ENCODE measurements at regions not wholly inside any gene's neighbourhood (a gene's known extent, or its start where the extent isn't known, plus 50 kb on each side); places are given as distances from the start of the nearest gene placed in this dataset.

DNA sequence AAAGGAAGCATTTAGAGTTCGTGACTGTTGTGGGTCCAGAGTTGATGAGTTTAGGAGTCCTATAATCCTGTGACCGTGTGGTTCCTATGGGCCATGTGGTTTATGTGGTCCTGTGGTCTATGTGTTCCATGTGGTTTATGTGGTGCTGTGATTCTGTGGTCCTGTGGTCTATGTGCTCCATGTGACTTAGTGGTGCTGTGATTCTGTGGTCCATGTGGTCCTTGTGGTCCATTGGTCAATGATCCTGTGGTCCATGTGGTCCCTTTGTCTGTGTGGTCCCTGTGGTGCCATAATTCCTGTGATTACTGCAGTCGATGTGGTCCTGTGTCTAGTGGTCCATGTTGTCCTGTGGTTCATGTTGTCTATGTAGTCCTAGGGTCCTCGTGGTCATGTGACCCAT lies 167.3 kb downstream of the TMEM18 start:
- DNase-seq (ENCODE audit: low read depth): no peak

DNA sequence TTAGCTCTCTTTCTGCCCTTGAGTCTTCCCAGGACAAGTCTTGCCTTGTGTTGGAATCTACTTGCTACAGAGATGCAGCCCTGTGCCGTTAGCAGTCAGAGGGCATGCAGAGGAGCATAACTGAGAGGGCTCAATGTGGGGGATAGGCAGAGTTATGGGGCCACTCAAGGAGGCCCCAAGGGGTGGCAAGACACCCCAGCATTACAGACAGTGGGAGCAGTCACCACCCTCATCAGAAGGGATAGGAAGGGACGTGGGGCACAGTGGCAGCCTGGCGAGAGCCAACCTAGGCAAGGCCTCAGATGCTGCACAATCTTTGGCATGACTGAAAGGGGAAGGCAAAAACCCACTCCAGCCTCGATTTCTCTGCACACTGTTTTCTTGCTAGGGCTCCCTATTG lies 169.1 kb downstream of the TMEM18 start:
- DNase-seq (ENCODE audit: low read depth): no peak

DNA sequence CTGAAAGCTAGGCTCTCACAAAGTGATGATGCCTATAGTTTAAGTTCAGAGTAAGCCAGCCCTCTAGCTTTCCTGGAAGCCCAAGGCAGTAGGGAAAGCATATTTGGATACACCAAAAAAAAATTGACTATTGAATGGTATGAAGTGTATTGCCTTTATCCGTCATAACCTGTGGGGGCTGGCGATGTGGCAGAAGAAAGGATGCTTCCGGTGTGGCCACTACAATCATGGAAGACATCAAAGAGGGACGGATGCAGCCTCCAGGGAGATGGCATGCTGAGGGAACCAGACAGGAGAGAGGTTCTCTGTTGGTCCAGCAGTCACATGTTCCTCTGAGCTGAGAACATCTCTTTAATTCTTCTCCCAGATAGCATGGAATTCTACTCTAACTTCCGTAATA lies 170.3 kb downstream of the TMEM18 start:
- no peak for DNase-seq (ENCODE audit: low read depth)

GRCh38 chr2:506451-506850 lies 170.8 kb downstream of the TMEM18 start:
- DNase-seq (ENCODE audit: low read depth): no peak

DNA sequence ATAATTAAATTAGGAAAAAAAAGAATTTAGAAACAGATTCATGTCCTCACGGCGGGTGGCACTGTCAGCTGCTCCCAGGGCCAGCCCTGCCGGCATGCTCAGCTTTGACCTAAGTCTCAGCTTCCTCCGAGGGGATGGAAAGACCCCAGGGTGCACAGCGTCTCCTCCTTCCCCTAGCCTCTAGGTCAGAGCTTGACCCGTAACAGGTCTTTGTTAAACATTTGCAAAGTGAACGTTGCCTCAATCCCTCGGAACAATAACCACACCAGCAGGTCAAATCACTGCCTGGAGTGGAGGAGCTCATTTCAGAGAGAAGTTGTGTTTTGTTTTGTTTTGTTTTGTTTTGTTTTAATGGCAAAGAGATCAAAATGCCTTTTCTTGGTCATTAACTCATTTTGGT lies 171.3 kb downstream of the TMEM18 start:
- DNase-seq (ENCODE audit: low read depth): no peak

DNA sequence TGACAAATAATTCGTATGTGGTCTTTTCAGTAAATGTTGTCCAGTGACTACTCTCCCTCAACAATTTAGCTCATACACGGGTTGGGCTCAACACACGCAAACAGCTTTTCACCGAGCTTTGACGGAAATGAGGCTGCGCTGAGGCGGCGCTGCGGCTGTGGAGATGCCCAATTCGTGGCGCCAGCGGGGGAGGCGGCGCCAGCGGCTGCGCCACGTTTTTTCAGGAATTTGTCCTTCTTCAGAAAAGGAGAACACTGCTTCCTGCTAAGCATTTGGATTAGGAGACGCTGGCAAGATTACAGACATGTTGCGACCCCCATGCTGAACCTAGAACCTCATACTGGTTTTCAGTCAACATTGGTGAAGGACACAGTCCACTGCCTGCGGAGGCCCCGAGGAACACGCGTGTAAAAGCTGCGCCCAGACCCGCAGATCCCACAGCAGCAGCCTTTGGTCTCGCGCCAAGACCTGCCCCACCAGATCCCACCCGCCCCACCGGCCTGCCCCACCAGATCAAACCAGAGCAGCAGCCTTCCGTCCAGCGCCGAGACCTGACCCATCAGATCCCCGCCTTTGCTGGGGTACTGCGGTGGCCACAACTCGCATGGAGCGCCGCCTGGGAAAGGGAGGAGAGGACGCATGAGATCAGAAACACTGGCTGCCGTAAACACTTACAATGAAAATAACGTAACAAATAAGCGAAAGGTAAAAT lies 173.8 kb downstream of the TMEM18 start:
- DNase-seq (ENCODE audit: low read depth): no peak

DNA sequence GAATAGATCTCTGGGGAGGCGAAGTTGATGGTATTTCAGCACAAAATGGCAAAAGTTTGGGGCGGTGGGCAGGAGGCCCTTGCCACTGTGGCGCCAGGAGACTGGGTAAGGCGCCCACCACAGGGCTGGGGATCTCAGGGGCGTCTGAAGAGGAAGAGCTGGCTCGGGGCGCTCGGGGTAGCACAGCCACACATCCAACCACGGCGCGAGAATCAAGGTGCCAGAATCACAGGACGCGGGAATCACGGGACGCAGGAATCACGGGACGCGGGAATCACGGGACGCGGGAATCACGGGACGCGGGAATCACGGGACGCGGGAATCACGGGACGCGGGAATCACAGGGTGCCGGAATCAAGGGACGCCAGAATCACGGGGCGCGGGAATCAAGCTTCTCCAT lies 174.4 kb downstream of the TMEM18 start:
- DNase-seq (ENCODE audit: low read depth): no peak

DNA sequence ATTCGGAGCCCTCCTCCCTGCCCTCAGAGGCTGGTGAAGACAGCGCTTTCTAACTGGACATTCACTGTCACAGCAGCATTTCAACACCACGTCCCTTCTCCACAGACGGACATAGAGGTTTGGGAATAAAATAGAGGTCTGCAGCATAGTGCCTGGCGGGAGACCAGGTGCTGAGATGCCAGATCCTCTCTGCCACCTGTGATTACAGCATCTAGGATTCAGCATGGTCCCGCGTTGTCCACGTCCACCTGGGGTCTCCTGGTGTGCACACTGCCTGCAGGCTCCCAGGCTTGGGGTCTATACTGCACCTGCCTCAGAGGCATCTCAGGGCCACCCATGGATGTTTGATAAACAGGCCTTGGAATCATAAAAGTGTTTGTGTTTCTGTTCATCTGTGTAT lies 175.5 kb downstream of the TMEM18 start:
- DNase-seq (ENCODE audit: low read depth): no peak

- DNase-seq (ENCODE audit: low read depth): no peak
These were observed 176.1 kb downstream of the TMEM18 start for GRCh38 chr2:501130-501529.

- no peak for DNase-seq (ENCODE audit: low read depth)
These were observed 177.5 kb downstream of the TMEM18 start for GRCh38 chr2:499726-500125.

DNA sequence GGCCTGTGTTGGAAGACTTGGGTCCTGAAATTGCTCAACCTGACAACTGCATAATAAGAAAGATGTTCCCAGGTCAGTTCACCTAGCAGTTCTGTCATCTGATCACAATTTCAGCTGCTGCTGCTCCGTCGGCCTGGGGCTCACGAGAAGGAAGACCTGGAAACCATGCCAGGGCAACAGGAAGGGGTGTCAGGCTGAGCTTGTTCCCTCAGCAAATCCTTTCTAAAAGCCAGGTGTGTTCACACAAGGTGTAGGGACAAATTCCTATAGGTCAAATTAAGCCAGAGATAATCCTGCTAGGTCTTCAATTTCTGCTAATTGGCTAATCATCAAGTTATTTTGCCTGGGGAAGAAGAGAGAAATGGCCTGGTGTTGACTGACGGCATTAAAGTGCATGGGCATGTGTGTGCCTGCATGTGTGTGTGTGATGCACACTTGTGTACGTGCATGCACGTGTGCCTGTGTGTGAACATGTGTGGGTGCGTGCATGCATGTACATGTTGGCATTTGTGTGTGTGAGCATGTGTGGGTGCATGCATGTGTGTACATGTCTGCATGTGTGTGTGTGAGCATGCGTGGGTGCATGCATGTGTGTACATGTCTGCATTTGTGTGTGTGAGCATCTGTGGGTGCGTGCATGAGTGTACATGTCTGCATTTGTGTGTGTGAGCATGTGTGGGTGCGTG lies 178.6 kb downstream of the TMEM18 start:
- no peak for DNase-seq (ENCODE audit: low read depth)

DNA sequence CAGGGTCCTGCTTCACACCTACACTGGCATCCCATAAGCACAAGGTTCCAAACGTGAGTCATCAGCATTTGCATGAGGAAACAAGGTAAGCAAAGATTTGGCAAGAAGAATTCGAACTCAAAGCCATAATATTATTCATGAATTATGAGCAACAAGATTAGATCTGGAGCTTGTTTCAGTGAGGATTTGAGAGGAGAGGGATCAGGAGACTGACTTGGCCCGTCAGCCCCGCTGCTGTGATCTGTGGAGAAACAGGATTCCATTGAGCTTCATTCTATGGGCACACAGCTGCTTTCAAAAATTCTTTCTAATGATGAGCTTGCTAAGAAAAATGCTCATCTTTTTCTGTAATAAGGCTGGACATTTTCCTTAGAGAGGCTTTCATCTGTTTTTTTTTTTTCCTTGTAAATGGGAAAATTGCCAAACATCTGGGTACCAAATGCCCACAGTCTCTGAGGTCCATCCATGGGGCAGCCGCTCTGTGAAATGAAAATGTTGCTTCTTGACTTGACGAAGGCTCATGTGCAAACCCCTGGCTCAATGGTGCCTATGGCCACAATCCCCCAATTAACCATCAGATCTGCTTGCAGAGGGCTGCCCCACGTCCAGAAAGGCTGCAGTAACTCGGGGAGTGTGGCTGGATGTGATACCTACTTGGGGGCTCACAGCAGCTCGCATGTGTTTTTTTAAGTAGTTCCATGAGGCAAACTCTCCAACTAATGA lies 179.3 kb downstream of the TMEM18 start:
- DNase-seq (ENCODE audit: low read depth): no peak

DNA sequence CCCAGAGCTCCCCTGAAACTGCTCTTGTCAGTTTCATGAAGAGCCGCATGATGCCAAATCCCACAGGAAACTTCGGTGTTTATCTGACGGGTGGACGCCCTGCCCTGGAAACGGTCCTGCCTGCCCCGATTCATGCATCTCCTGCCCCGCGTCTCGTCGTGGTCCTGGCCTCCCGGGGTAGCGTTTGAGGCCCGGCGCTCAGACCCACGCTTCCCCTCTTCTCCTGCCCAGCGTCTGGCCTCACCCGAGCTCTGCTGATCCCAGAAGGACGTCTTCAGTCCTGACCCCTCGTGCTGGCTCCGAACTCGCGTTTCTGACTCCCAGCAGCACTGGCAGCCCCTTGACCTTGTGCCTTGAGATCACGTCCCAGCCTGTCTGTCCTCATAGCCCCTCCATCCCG lies 180.5 kb downstream of the TMEM18 start:
- no peak for DNase-seq (ENCODE audit: low read depth)

DNA sequence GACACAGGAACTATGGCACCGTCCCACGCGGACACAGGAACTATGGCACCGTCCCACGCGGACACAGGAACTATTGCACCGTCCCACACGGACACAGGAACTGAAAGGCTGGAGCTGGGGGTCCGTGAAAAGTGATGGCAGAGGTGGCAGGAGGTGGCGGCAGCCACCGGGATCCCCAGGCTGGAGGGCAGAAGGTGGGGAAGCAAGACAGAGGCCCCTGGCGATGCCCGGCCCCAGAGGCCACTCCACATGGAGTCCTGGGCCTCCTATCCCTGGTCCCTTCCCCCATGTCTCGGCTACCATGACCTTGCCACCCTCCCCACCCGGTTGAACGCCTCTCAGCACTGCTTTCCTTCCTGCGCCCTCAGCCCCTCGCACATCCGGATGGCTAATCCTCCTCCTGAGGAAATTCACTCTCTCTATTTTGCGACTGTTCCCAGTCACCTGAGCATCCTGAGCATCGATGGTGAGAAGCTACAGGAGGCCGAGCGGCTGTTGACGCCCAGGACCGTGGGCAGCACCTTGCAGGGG lies 181.4 kb downstream of the TMEM18 start:
- DNase-seq (ENCODE audit: low read depth): no peak

- no peak for DNase-seq (ENCODE audit: low read depth)
These were observed 182.4 kb downstream of the TMEM18 start for GRCh38 chr2:494853-495252.

DNA sequence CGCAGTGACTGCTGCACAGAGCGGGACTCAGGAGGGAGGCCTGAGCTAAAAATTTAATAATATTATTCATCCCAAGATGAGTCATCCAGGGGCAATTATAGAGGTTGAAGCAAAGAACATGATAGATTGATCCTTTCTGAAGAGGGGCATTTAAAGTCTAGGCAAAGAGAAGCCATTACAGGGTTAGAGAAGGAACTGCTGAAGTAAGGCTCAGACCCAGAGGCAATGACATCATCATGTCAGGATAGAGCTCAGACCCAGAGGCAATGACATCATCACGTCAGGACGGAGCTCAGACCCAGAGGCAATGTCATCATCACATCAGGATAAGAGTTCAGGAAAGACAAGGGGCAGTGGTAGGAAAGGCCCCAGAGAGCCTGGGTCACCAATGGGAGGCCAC lies 184.0 kb downstream of the TMEM18 start:
- no peak for DNase-seq (ENCODE audit: low read depth)

DNA sequence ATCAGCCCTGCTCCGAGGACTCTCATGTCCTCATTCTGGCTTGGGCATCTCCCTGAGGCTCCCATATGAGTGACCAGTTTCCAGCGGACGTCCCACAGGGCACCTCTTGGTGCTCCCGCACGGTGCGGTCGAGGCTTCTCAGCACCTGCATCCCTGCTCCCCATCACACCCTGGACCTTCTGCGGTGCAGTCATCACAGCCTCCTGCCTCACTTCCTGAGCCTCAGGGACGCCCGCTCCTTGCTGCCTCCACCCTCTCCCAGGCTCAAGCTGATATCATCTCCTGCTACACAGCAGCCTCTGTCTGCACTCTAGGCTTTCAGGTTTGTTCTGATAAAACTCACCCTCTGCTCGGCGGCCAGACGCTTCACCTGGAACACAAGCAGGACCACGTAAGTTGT lies 185.0 kb downstream of the TMEM18 start:
- no peak for DNase-seq (ENCODE audit: low read depth)

- DNase-seq (ENCODE audit: low read depth): no peak
These were observed 187.4 kb downstream of the TMEM18 start for GRCh38 chr2:489838-490237.

DNA sequence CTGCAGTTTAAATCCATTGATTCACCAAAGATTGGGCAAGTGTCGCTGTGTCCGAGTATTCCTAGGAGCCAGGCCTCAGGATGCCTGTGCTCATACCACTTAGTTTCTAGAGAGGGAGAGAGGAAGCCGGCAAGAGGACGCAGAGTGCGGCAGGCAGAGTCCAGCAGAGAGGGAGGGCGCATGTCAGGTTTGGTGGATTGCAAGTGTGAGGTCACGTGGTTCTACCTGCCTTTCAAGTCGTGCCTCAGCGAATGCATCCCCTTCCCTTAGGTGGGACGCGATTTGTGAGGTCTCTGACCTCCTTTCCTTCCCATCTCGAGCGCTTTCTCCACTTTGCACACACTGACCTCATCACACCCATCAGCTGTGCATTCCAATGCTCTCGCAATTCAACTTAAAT lies 188.1 kb downstream of the TMEM18 start:
- no peak for DNase-seq (ENCODE audit: low read depth)

DNA sequence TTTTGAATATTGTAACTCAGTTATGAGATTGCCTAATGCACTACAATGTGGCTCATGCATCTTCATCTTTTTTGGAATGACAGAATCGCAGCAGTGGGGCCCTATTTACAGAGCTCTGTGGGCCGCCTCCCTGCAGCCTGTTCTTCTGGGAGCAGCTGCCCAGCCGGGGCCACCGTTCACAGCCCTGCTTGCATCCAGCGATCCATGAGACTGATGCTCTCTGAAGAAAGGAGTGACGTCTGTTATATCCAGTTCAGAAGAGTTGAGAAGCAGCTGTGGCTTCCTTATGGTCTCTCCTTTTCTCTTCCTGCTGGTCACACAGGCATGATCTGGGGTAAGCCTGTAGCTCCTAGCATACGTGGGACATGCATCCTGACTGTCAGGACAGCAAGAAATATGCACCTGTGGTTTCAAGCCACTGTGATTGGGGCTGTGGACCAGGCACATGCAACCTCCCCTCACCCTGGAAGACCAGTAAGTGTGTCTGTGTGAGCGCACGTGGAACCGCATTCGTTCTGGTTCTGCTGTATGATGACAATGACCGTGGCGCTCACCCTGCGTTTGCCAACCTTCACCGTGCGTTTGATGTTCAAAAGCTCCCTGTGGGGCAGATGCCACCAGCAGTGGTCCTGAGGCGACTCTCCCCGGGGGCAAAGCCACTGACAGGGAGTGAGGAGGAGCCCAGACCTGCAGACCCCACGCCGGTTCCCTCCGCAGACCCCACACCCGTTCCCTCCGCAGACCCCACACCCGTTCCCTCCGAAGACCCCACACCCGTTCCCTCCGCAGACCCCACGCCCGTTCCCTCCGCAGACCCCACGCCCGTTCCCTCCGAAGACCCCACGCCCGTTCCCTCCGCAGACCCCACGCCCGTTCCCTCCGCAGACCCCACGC lies 189.8 kb downstream of the TMEM18 start:
- no peak for DNase-seq (ENCODE audit: low read depth)

GRCh38 chr2:486371-486770 lies 190.8 kb downstream of the TMEM18 start:
- DNase-seq (ENCODE audit: low read depth): no peak

DNA sequence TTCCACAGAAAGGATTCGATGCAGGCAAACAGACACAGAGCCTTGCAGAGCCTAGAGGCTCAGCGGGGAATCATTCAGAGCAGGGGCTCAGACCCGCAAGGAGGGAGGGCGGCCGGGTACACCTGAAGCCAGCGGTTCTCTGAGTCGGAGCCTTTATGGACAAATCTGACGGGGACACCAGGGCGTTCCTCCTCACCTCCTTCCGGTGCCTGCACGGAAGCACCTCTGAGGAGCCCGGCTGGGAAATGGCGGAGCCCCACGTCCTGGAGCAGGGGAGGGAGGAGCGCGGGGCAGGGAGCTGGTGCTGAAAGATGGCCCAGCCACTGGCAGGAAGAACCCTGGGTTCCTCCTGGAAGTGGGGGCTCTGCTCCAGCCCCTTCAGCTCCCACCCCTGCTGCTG lies 193.5 kb upstream of the ALKAL2 start:
- DNase-seq (ENCODE audit: low read depth): no peak
